B cell (primary cell): ENCODE measurements at regions not wholly inside any gene's neighbourhood (a gene's known extent, or its start where the extent isn't known, plus 50 kb on each side); places are given as distances from the start of the nearest gene placed in this dataset.

Experiments used
- CTCF ChIP-seq: fragments of 200-600 bp; IDR thresholded peaks from one replicate; pipeline ENCODE4 v1.8.0; 2022; ENCODE audit warnings: antibody characterized with exemption, mild to moderate bottlenecking
- EZH2 ChIP-seq: IDR thresholded peaks from 2 replicates; pipeline ENCODE4 v1.6.1; 2012; ENCODE audit warnings: borderline replicate concordance, low read depth, mild to moderate bottlenecking, moderate library complexity, low read length; ENCODE audit not compliant: insufficient read depth, poor library complexity, severe bottlenecking

DNA sequence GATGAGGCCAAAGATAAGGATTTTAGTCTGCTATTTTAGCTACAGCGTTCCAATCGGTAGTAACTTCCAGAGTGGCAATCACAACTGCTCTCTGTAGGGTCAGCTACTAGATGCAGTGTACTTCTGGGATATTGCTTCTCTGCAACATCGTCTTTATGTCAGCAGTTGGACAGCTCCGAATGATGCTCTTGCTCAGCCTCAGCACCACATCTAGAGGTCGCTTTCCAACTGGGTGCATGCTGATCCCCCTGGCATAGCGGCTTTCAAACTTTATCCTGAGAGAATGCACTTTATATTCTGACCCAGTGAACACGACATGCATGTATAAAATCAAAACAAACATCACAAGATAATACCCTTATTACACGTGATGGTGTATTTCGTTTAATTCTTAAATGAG is 219.6 kb downstream of the C11orf87 start:
- TF ChIP-seq CTCF = no peak
- no peak for TF ChIP-seq EZH2
